Mesenchymal stem cell (in vitro differentiated cells and primary cell): ENCODE measurements at regions not wholly inside any gene's neighbourhood (a gene's known extent, or its start where the extent isn't known, plus 50 kb on each side); places are given as distances from the start of the nearest gene placed in this dataset.

Experiments used
- DNase-seq: peaks from one replicate; pipeline ENCODE4 v3.0.0-alpha.2; 2013
- H2AFZ ChIP-seq: one replicate; pipeline ENCODE4 v1.6.1; 2013; ENCODE audit warnings: low read depth, mild to moderate bottlenecking, control low read depth, inconsistent platforms, low read length, moderate library complexity
- H2AK5ac ChIP-seq: 2 replicates; pipeline ENCODE4 v1.6.1; 2013; ENCODE audit warnings: low read length, moderate library complexity, mild to moderate bottlenecking, inconsistent platforms; ENCODE audit not compliant: severe bottlenecking
- H2BK120ac ChIP-seq: one replicate; pipeline ENCODE4 v1.6.1; 2013; ENCODE audit warnings: low read depth, mild to moderate bottlenecking, inconsistent platforms, low read length, moderate library complexity
- H2BK12ac ChIP-seq, 2 experiments: one replicate each; pipeline ENCODE4 v1.6.1; 2013; ENCODE audit warnings: inconsistent platforms in 2 of 2, low read length in 2 of 2, mild to moderate bottlenecking in 2 of 2, moderate library complexity in 2 of 2, control low read depth in 1 of 2
- H2BK15ac ChIP-seq: one replicate; pipeline ENCODE4 v1.6.1; 2013; ENCODE audit warnings: mild to moderate bottlenecking, low read depth, inconsistent platforms; ENCODE audit not compliant: poor library complexity, severe bottlenecking
- H2BK5ac ChIP-seq: 2 replicates; pipeline ENCODE4 v1.6.1; 2013; ENCODE audit warnings: low read depth, mild to moderate bottlenecking, low read length, control low read depth, inconsistent platforms; ENCODE audit not compliant: poor library complexity, severe bottlenecking
- H3K14ac ChIP-seq, 2 experiments: one replicate each; pipeline ENCODE4 v1.6.1; 2013; ENCODE audit warnings: inconsistent platforms in 2 of 2, low read length in 2 of 2, control low read depth in 1 of 2, mild to moderate bottlenecking in 1 of 2, moderate library complexity in 1 of 2
- H3K18ac ChIP-seq, 2 experiments: one replicate each; pipeline ENCODE4 v1.6.1; 2013; ENCODE audit warnings: inconsistent platforms in 2 of 2, low read length in 2 of 2, control low read depth in 1 of 2, low read depth in 1 of 2, mild to moderate bottlenecking in 1 of 2
- H3K23ac ChIP-seq, 2 experiments: one replicate each; pipeline ENCODE4 v1.6.1; 2013; ENCODE audit warnings: inconsistent platforms in 2 of 2, low read length in 2 of 2, mild to moderate bottlenecking in 2 of 2, moderate library complexity in 2 of 2, control low read depth in 1 of 2
- H3K27ac ChIP-seq: 2 replicates; pipeline ENCODE4 v1.5.1; 2013; ENCODE audit warnings: mild to moderate bottlenecking, moderate library complexity, low read length, control low read depth, inconsistent platforms; ENCODE audit not compliant: poor library complexity, severe bottlenecking
- H3K27me3 ChIP-seq, 2 experiments: 2 replicates each; pipeline versions ENCODE4 v1.6.1 to v1.7.0; 2013; ENCODE audit warnings: low read length in 2 of 2, mild to moderate bottlenecking in 2 of 2, moderate library complexity in 2 of 2, control low read depth in 1 of 2, inconsistent platforms in 1 of 2; ENCODE audit not compliant: control insufficient read depth in 1 of 2, insufficient read depth in 1 of 2
- H3K36me3 ChIP-seq, 2 experiments: 2 replicates each; pipeline versions ENCODE4 v1.6.1 to v1.7.0; 2013; ENCODE audit warnings: low read length in 2 of 2, control low read depth in 1 of 2, inconsistent platforms in 1 of 2, low read depth in 1 of 2, mild to moderate bottlenecking in 1 of 2; ENCODE audit not compliant: insufficient read depth in 2 of 2, control insufficient read depth in 1 of 2
- H3K4ac ChIP-seq, 2 experiments: one replicate each; pipeline ENCODE4 v1.6.1; 2013; ENCODE audit warnings: inconsistent platforms in 2 of 2, low read length in 2 of 2, mild to moderate bottlenecking in 2 of 2, moderate library complexity in 2 of 2, control low read depth in 1 of 2, low read depth in 1 of 2
- H3K4me1 ChIP-seq: 2 replicates; pipeline ENCODE4 v1.6.1; 2013; ENCODE audit warnings: low read depth, low read length, control low read depth; ENCODE audit not compliant: control insufficient read depth, insufficient read depth
- H3K4me2 ChIP-seq: 2 replicates; pipeline ENCODE4 v1.6.1; 2013; ENCODE audit warnings: low read length, mild to moderate bottlenecking, inconsistent platforms; ENCODE audit not compliant: poor library complexity, severe bottlenecking
- H3K4me3 ChIP-seq, 2 experiments: 2 replicates each; pipeline versions ENCODE4 v1.5.1 to v1.7.0; 2013; ENCODE audit warnings: low read length in 2 of 2, mild to moderate bottlenecking in 2 of 2, control low read depth in 1 of 2, low read depth in 1 of 2; ENCODE audit not compliant: insufficient read depth in 1 of 2
- H3K79me1 ChIP-seq: replicated peaks from 2 replicates; pipeline ENCODE4 v1.6.1; 2013; ENCODE audit warnings: mild to moderate bottlenecking, control low read depth, low read length, inconsistent platforms; ENCODE audit not compliant: poor library complexity, severe bottlenecking
- H3K9ac ChIP-seq: 2 replicates; pipeline ENCODE4 v1.7.0; 2013; ENCODE audit warnings: mild to moderate bottlenecking, low read length, moderate library complexity
- H3K9me3 ChIP-seq: 2 replicates; pipeline ENCODE4 v1.7.0; 2013; ENCODE audit warnings: mild to moderate bottlenecking, low read length; ENCODE audit not compliant: control insufficient read depth
- H4K8ac ChIP-seq: one replicate; pipeline ENCODE4 v1.6.1; 2013; ENCODE audit warnings: inconsistent platforms, mild to moderate bottlenecking, low read length, moderate library complexity
- H4K91ac ChIP-seq: one replicate; pipeline ENCODE4 v1.6.1; 2013; ENCODE audit warnings: mild to moderate bottlenecking, low read length, inconsistent platforms
- WGBS: methylation state at CpG from one replicate; pipeline ENCODE4 v1.1.7; 2013; ENCODE audit warnings: mixed read lengths; 5-methylcytosine and 5-hydroxymethylcytosine counted together

- Histone ChIP-seq H3K4me1 (no peaks in the 10 kb centered on the region), H3K9me3 (peaks cover under 1% of the 10 kb centered on the region), H3K9ac (no peak overlapping the region), H3K14ac (no peak overlapping the region), H3K4me2 (no peak overlapping the region), H3K79me1 (no peaks in the 10 kb centered on the region), H2AK5ac (no peak overlapping the region), H3K4ac (no peak overlapping the region), H4K91ac (no peak overlapping the region), H3K27ac (no peak overlapping the region), H3K4me3 (no peak overlapping the region), H3K18ac (no peak overlapping the region), H3K36me3 (no peaks in the 10 kb centered on the region), H3K23ac (no peak overlapping the region), H2AFZ (no peak overlapping the region), H2BK5ac (no peak overlapping the region), H2BK120ac (no peak overlapping the region), H2BK12ac (no peak overlapping the region), H3K27me3 (peaks cover 0 to 20% of the 10 kb centered on the region in 2 experiments), H4K8ac (no peak overlapping the region), H2BK15ac (no peak overlapping the region)
- DNase-seq, result no peak
- WGBS, result 85% methylated on average over 12 of the region's 12 CpGs
These were observed 255.2 kb upstream of the SFSWAP start for GRCh38 chr12:131455581-131456110.

DNA sequence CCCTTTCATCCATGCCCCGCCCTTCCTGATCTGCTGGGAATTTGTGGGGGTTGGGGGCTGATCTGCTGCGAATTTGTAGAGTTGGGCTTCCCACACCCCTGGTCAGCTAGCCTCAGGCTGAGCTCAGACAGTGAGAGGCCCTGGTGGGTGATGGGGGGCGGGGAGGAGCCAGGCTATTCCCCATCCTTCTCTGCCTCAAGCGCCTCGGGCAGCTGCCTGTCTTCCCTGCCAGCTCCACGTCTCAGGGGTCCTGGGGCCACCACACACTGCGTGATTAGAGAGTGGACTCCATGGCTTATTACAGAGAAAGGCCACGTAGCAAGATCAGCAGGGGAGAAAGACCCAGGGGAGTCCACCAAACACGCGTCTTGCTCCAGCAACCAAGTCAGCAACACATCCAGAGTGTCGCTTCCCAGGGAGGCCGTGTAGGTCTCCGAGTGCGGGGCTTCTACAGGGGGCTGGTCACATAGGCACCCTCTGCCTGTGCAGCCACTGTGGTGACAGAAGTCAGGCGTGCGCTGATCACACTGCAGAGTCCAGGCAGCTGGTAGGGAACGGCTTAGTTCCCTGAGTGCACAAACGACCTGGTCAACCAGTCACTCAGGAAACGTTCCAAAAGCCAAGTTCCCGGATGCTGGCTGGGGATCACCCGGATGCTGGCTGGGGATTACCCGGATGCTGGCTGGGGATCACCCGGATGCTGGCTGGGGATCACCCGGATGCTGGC is 254.4 kb upstream of the SFSWAP start:
- 79% methylated on average over 24 of the region's 24 CpGs for WGBS
- no peak overlapping the region for H3K18ac ChIP-seq
- no peak overlapping the region for H3K9ac ChIP-seq
- H2AK5ac ChIP-seq, result no peak overlapping the region
- peaks cover 0 to 20% of the 10 kb centered on the region in 2 experiments for H3K27me3 ChIP-seq
- H3K4me1 ChIP-seq, result no peaks in the 10 kb centered on the region
- no peak overlapping the region for H3K27ac ChIP-seq
- H2AFZ ChIP-seq, result no peak overlapping the region
- H2BK5ac ChIP-seq, result no peak overlapping the region
- no peak overlapping the region for H4K8ac ChIP-seq
- no peaks in the 10 kb centered on the region for H3K36me3 ChIP-seq
- H2BK120ac ChIP-seq, result no peak overlapping the region
- H3K14ac ChIP-seq, result no peak overlapping the region
- DNase-seq, result no peak
- no peak overlapping the region for H3K4me2 ChIP-seq
- no peak overlapping the region for H3K23ac ChIP-seq
- no peak overlapping the region for H4K91ac ChIP-seq
- H3K4me3 ChIP-seq, result no peak overlapping the region
- H3K9me3 ChIP-seq, result no peaks in the 10 kb centered on the region
- H2BK15ac ChIP-seq, result no peak overlapping the region
- no peak overlapping the region for H2BK12ac ChIP-seq
- H3K4ac ChIP-seq, result no peak overlapping the region
- no peaks in the 10 kb centered on the region for H3K79me1 ChIP-seq

- Histone ChIP-seq H3K23ac (no peak overlapping the region), H2AFZ (no peak overlapping the region), H3K9ac (no peak overlapping the region), H3K4me3 (no peak overlapping the region), H3K27me3 (peaks cover 0 to 20% of the 10 kb centered on the region in 2 experiments), H3K4me2 (no peak overlapping the region), H3K79me1 (no peaks in the 10 kb centered on the region), H3K27ac (no peak overlapping the region), H3K36me3 (no peaks in the 10 kb centered on the region), H3K9me3 (no peaks in the 10 kb centered on the region), H2AK5ac (no peak overlapping the region), H2BK12ac (no peak overlapping the region), H3K18ac (no peak overlapping the region), H2BK5ac (no peak overlapping the region), H4K8ac (no peak overlapping the region), H3K14ac (no peak overlapping the region), H2BK15ac (no peak overlapping the region), H3K4me1 (no peaks in the 10 kb centered on the region), H2BK120ac (no peak overlapping the region), H3K4ac (no peak overlapping the region), H4K91ac (no peak overlapping the region)
- 92% methylated on average over 15 of the region's 15 CpGs for WGBS
- DNase-seq, result no peak
These were observed 253.9 kb upstream of the SFSWAP start for GRCh38 chr12:131457028-131457310.

- Histone ChIP-seq H3K4ac (no peak overlapping the region), H2AFZ (no peak overlapping the region), H2BK12ac (no peak overlapping the region), H3K9ac (no peak overlapping the region), H3K4me3 (no peak overlapping the region), H3K23ac (no peak overlapping the region), H3K9me3 (no peaks in the 10 kb centered on the region), H3K14ac (no peak overlapping the region), H2BK120ac (no peak overlapping the region), H3K79me1 (no peaks in the 10 kb centered on the region), H3K36me3 (no peaks in the 10 kb centered on the region), H4K8ac (no peak overlapping the region), H3K18ac (no peak overlapping the region), H2BK15ac (no peak overlapping the region), H4K91ac (peak overlapping the region; percentile 12), H3K27ac (no peak overlapping the region), H2BK5ac (no peak overlapping the region), H2AK5ac (no peak overlapping the region), H3K4me2 (no peak overlapping the region), H3K4me1 (no peaks in the 10 kb centered on the region), H3K27me3 (peaks cover 0 to 20% of the 10 kb centered on the region in 2 experiments)
- no peak for DNase-seq
- WGBS, result 82% methylated on average over 19 of the region's 19 CpGs
These were observed 253.4 kb upstream of the SFSWAP start for GRCh38 chr12:131457331-131458047.
